CD4-positive, alpha-beta T cell treated with Interleukin-1 beta for 1 hour (primary cell): ENCODE measurements at regions not wholly inside any gene's neighbourhood (a gene's known extent, or its start where the extent isn't known, plus 50 kb on each side); places are given as distances from the start of the nearest gene placed in this dataset.

Source experiments
- DNase-seq, 2 donors: peaks; one replicate each; pipeline ENCODE4 v3.0.0-alpha.2; 2020 to 2022

- DNase-seq, result no peak
Observed at GRCh38 chr9:1202512-1203280, 152.5 kb downstream of the DMRT2 start.

- DNase-seq, result no peak
Observed at GRCh38 chr9:1207686-1208085, 157.5 kb downstream of the DMRT2 start.

- DNase-seq, result no peak
Observed at GRCh38 chr9:1208157-1208556, 158.0 kb downstream of the DMRT2 start.

DNA sequence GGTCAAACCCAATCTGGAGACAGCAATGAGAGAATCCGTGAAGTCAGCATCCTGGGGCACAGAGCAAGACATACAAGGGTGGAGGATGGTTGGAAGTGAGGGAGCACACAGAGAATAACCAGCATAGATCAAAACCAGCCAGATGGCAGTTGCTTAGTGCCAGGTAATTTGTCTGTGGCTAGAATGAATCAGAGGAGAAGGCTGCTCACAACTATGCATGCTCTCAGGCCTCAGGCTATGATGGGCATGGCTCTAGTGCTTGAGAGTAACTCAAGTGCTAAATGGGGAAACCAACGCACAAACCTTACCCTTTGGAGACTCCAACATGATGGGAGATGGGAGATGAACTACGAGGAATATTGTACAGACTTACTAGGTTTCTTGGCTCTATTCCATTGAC lies 160.8 kb downstream of the DMRT2 start:
- DNase-seq, result no peak

GRCh38 chr9:1216532-1216931 lies 166.4 kb downstream of the DMRT2 start:
- DNase-seq, result no peak

DNA sequence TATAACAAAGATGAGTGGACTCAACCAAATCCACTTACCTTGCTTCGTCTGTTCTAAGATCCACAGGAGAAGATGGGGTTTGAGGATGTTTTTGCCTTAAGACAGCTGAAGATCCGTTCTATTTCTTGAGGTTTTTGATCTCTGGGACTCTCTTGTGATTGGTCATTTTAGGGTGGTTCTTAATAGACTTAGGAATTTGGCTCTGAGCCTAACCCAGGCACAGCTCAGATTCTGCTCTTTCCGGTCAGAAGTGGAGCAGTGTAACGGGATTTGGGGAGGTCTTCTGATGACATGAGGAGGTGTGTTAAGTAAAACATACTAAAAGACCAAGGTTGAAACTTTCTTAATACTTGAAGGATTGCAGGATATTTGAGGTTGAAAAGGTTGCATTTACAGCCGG lies 166.9 kb downstream of the DMRT2 start:
- no peak for DNase-seq

- DNase-seq, result no peak
Observed at GRCh38 chr9:1219284-1219683, 169.1 kb downstream of the DMRT2 start.

DNA sequence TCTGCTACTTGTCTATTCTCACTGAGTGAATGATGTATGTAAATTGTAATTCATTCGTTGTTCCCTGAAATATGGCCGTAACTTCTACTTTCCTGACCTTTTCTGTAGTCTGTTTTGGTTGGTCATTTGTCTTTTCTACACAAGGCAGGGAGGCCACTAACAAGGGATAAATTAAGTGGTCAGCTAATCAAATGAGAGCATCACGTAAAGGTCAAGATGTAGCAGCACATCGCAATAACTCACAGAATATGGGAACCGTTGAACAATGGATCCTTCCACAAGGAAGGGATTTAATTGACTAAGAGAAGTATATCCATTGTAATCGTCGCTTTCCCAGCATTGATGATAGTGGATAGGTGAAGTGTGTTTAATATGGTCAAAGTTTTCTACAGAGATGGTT lies 171.1 kb downstream of the DMRT2 start:
- no peak for DNase-seq

GRCh38 chr9:1222511-1222910 lies 172.4 kb downstream of the DMRT2 start:
- DNase-seq, result no peak

- DNase-seq, result no peak
Observed at GRCh38 chr9:1231998-1232919, 182.1 kb downstream of the DMRT2 start.

DNA sequence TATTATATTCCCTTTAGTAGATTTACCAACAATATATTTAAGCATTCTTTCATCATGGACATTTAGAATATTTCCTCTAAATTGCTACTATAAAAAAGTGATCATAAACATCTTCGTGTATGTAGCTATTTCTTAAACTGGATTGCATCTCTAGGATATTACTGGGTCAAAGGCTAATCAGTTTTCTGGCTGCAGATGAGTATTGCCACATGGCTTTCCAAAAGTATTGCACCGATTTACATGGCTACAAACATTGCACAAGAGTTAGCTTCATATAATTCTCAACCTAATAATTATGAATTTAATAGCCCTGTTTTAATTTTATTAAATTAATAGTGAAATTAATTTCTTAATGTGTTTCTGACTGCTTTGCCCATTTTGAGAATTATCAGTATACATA lies 183.4 kb downstream of the DMRT2 start:
- DNase-seq, result no peak

DNA sequence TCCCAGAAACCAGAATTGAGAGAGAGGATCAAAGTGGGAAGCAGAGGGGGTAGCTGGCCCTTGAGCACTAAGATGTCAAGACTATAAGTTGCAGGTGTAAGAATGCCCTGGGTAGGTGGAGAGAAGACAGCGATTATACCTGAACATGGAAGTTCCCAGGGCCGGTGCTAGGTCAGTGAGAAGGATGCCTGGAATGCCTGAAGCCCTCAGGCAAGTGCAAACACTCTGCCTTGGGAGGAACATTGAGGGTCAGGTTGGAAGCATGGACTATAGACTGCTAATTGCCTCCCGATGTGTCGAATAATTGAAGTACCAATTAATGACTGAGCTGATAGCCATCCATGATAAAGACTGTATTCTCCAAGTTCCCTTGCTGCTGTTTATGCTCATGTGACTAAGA lies 185.5 kb downstream of the DMRT2 start:
- no peak for DNase-seq

GRCh38 chr9:1236061-1236460 lies 185.9 kb downstream of the DMRT2 start:
- DNase-seq, result no peak

GRCh38 chr9:1238407-1238806 lies 188.2 kb downstream of the DMRT2 start:
- DNase-seq, result no peak

DNA sequence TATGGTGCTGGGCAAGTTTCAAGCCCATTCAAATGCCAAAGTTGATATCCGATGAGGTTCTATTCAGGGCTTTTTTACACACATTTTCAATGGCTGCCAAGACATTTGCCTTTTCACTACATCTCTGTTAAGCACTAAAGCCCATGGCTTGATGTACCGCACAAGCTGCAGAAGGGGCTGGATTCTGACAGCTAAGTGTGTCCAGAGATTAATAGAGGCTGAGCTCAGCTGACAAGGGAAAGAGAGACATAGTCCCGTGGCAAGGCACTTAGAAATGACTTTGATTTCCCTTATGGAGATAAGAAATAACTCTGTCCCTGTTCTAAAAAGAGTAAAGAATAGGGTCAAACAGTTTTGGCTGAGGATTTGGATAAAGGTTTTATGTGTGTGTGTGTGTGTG lies 198.6 kb downstream of the DMRT2 start:
- no peak for DNase-seq

GRCh38 chr9:1253064-1253979 lies 203.2 kb downstream of the DMRT2 start:
- no peak for DNase-seq

DNA sequence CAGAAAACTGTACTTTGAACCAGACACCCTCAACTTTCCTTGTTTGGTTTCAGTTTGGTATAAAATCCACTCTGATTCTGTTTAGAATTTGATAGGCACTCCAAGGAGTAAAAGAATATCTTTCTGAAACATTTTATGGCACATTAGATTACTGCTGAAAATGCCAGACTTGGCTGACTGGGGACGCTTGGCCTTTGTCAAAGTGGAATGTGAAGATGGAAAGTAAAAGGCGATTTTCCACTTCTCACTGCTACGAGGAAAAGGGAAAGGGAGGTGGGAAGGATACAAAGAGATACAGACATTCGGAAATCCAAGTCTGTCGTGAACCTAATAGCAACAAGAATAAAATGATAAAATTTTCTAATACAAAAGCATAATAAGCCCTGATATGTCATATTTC lies 203.9 kb downstream of the DMRT2 start:
- DNase-seq, result no peak

DNA sequence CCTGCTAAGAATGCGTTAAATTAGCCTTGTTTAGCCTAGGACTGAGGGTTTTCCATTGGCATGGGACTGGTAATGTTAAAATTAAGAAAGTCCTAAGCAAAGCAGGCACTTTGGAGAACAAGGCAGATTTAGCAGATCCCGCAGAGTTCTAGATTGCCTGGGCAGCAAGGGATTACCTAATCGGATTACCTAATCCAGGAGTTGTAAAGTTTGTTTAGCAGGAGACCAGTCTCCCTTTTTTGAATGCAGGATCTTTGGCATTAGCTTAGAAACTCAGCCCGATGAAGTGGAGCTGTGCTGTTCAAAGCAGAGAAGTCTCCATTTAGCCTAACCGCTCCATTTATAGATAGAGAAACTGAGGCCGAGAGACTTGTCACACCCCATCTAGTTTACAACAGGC lies 206.0 kb downstream of the DMRT2 start:
- DNase-seq, result no peak

DNA sequence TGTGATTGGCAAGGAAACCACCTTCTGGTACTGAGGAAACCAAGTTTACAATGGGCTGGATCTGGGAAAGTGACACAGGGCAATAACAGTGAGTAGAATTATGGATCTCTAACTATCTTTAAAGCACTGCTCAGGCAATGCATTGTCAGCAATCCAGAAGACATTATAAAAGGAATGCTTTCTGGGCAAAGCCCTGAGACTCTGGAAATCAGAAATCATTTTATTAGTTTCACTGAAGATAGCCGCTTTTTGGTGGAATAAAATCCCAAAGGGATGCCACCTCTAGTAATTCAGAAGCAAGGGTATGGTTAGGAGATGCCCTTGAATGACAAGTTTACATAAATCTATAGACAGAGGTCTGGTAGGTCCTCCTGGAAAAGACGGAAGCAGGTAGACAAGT lies 211.1 kb downstream of the DMRT2 start:
- DNase-seq, result no peak

DNA sequence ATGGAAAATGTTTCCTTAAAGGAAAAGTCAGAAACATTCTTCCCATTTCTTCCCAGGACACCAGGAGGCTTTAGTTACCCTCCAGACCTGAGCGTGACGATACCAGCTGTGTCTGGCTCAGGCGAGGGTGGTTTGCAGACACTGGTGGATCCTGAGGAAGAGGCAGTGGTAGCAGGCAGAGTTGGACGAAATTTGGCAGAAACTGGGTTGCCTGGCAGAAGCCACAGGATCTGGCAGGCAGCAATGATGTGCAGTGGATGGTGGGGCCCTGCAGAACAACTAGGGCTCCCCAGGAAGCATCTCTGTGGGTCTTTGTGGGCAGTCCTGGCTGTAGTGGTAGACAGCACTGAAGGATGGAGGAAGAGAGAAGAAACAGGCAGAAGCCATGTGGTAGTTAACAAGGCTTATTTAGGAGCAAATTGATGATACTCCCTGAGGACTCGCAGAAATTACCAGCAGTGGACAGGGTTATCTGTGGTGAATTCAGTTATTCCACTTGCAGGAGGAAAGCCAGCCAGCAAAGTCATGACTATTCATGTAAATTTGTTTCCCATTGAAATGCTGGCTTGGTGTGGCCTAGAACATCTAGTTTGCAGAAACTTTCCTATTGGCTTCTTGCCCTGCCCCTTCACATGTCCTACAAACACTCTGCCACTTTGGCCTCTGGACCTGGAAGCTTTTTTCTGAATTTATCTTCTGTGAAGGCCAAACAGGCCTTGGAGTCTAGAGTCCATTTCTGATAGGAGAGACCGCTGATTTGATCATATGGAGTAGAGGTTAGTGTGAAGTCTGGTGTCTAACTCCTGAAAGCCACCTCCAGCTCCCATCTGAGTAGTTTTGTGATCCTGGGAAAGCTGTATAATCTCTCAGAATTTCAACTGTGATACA lies 212.0 kb downstream of the DMRT2 start:
- DNase-seq, result no peak

DNA sequence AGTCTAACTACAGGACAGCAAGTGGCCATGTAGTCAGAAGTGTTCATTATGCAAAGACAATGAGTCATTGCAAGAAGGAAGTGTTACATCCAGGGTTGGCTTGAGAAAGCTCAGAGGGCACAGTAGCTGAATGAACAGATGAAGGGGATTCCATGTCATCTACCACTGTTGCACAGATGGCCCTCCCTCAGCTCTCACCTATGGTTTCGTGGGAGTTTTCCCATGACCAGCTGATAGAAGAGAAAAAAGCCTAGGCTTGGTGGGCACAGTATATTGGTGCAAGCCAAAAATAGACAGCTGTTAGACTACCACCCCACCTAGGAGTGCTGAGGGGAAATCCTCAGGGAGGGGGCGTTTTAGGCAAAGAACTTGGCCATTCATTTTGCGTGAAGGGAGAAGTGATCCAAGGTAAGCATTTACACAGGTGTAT lies 217.0 kb downstream of the DMRT2 start:
- no peak for DNase-seq

GRCh38 chr9:1267581-1267980 lies 217.4 kb downstream of the DMRT2 start:
- no peak for DNase-seq
